SK-N-SH (cell line): ENCODE measurements at regions not wholly inside any gene's neighbourhood (a gene's known extent, or its start where the extent isn't known, plus 50 kb on each side); places are given as distances from the start of the nearest gene placed in this dataset.

ENCODE experiments used
- CTCF ChIA-PET: fragments of 300-600, 350-600 bp; formaldehyde crosslinking; extraction: SDS; loops from one replicate; lab custom pipeline; 2021; lab: Yijun Ruan, JAX
- POLR2A ChIA-PET: fragments of 350-600 bp; sonication (Branson Sonifier 250); formaldehyde crosslinking; extraction: SDS; loops from one replicate; lab custom pipeline; 2020; ENCODE audit warnings: antibody characterized with exemption, inconsistent platforms; lab: Yijun Ruan, JAX
- DNase-seq: peaks from one replicate; pipeline ENCODE4 v3.0.0; 2012
- H2AFZ ChIP-seq: fragments of 200-600 bp; sonication (generic); 2 replicates; pipeline ENCODE4 v1.8.1; 2016; ENCODE audit warnings: antibody characterized with exemption, mild to moderate bottlenecking, low read depth
- H3F3A ChIP-seq: fragments of 200-600 bp; sonication (generic); replicated peaks from 2 replicates; pipeline ENCODE3; 2016; ENCODE audit warnings: antibody characterized with exemption, mild to moderate bottlenecking; ENCODE audit not compliant: insufficient read depth
- H3K27ac ChIP-seq, 2 experiments: fragments of 200-500 bp in 1 of 2; fragments of 200-600 bp in 1 of 2; sonication (Bioruptor generic) in 1 of 2; sonication (generic), shearing (Covaris generic) in 1 of 2; 2 replicates each; pipeline versions ENCODE4 v1.5.1 to v1.6.1; 2014 to 2016; ENCODE audit warnings: low read depth in 2 of 2, inconsistent platforms in 1 of 2, low read length in 1 of 2, mild to moderate bottlenecking in 1 of 2, mixed read lengths in 1 of 2
- H3K27me3 ChIP-seq: fragments of 200-600 bp; sonication (generic), shearing (Covaris generic); 2 replicates; pipeline ENCODE4 v1.6.1; 2016; ENCODE audit warnings: mixed run types; ENCODE audit not compliant: insufficient read depth
- H3K36me3 ChIP-seq, 2 experiments: fragments of 200-500 bp in 1 of 2; fragments of 200-600 bp in 1 of 2; sonication (Bioruptor generic) in 1 of 2; sonication (generic) in 1 of 2; replicated peaks in 1 of 2; 2 replicates each; pipeline versions ENCODE3 to v1.5.1; 2014 to 2016; ENCODE audit warnings: low read length in 1 of 2, mild to moderate bottlenecking in 1 of 2; ENCODE audit not compliant: insufficient read depth in 2 of 2, control insufficient read depth in 1 of 2
- H3K4me1 ChIP-seq, 2 experiments: fragments of 200-500 bp in 1 of 2; fragments of 200-600 bp in 1 of 2; sonication (Bioruptor generic) in 1 of 2; sonication (generic), shearing (Covaris generic) in 1 of 2; 2 replicates each; pipeline versions ENCODE4 v1.5.1 to v1.6.1; 2014 to 2016; ENCODE audit warnings: low read depth in 1 of 2, low read length in 1 of 2, mixed run types in 1 of 2; ENCODE audit not compliant: insufficient read depth in 2 of 2, control insufficient read depth in 1 of 2
- H3K4me2 ChIP-seq: fragments of 200-600 bp; sonication (generic), shearing (Covaris generic); 2 replicates; pipeline ENCODE4 v1.6.1; 2017; ENCODE audit warnings: mixed run types
- H3K4me3 ChIP-seq, 2 experiments: fragments of 200-500 bp in 1 of 2; fragments of 200-600 bp in 1 of 2; sonication (Bioruptor generic) in 1 of 2; sonication (generic), shearing (Covaris generic) in 1 of 2; 2 replicates each; pipeline versions ENCODE4 v1.5.1 to v1.8.1; 2014 to 2016; ENCODE audit warnings: low read depth in 2 of 2, inconsistent platforms in 1 of 2, low read length in 1 of 2, mild to moderate bottlenecking in 1 of 2, mixed read lengths in 1 of 2, moderate library complexity in 1 of 2
- H3K79me2 ChIP-seq: fragments of 200-600 bp; sonication (generic); 2 replicates; pipeline ENCODE4 v1.8.1; 2017; ENCODE audit warnings: mild to moderate bottlenecking; ENCODE audit not compliant: insufficient read depth
- H3K9ac ChIP-seq: fragments of 200-600 bp; sonication (generic); 2 replicates; pipeline ENCODE4 v1.6.1; 2017; ENCODE audit warnings: mixed run types
- H3K9me2 ChIP-seq: fragments of 200-600 bp; sonication (generic); 2 replicates; pipeline ENCODE4 v1.6.1; 2017; ENCODE audit warnings: mixed run types
- H3K9me3 ChIP-seq: fragments of 200-600 bp; sonication (generic); 2 replicates; pipeline ENCODE4 v1.6.1; 2017; ENCODE audit warnings: mixed run types, mild to moderate bottlenecking, moderate library complexity
- H4K20me1 ChIP-seq: fragments of 200-600 bp; sonication (generic); 2 replicates; pipeline ENCODE4 v1.6.1; 2017; ENCODE audit warnings: mild to moderate bottlenecking, mixed run types; ENCODE audit not compliant: insufficient read depth
- EP300 ChIP-seq, 2 experiments: IDR thresholded peaks; 2 replicates each; pipeline versions ENCODE4 v1.4.0 to v1.6.1; 2012; ENCODE audit warnings: borderline replicate concordance in 1 of 2, low read depth in 1 of 2, low read length in 1 of 2
- EZH2phosphoT487 ChIP-seq: fragments of 200-600 bp; sonication (generic); IDR thresholded peaks from 2 replicates; pipeline ENCODE4 v1.6.1; 2017; ENCODE audit warnings: low read depth, mixed run types, mild to moderate bottlenecking, antibody characterized with exemption, moderate library complexity, borderline replicate concordance
- FOSL2 ChIP-seq: IDR thresholded peaks from 2 replicates; pipeline ENCODE4 v1.4.0; 2012; ENCODE audit warnings: low read depth, mild to moderate bottlenecking, moderate library complexity, borderline replicate concordance
- GABPA ChIP-seq: IDR thresholded peaks from 2 replicates; pipeline ENCODE4 v1.4.0; 2012; ENCODE audit warnings: low read depth, mild to moderate bottlenecking
- GATA2 ChIP-seq: sonication (generic); formaldehyde crosslinking; IDR thresholded peaks from 2 replicates; pipeline ENCODE4 v1.5.0; 2020; ENCODE audit warnings: mild to moderate bottlenecking, missing genetic modification reagents
- MAX ChIP-seq: IDR thresholded peaks from 2 replicates; pipeline ENCODE4 v1.4.0; 2012; ENCODE audit warnings: low read depth
- MEF2A ChIP-seq: IDR thresholded peaks from 2 replicates; pipeline ENCODE4 v1.4.0; 2012; ENCODE audit warnings: low read depth, borderline replicate concordance
- MXI1 ChIP-seq: IDR thresholded peaks from 2 replicates; pipeline ENCODE4 v1.6.1; 2012; ENCODE audit warnings: mild to moderate bottlenecking, low read depth, low read length, improper control_type of control experiment
- NFIC ChIP-seq: IDR thresholded peaks from 2 replicates; pipeline ENCODE4 v1.4.0; 2012; ENCODE audit warnings: borderline replicate concordance
- PBX3 ChIP-seq: IDR thresholded peaks from 2 replicates; pipeline ENCODE4; 2012
- RCOR1 ChIP-seq: fragments of 150-350 bp; IDR thresholded peaks from 2 replicates; pipeline ENCODE4 v1.6.1; 2017; ENCODE audit warnings: antibody characterized with exemption, low read length
- REST ChIP-seq: IDR thresholded peaks from 2 replicates; pipeline ENCODE4 v1.6.1; 2012; ENCODE audit warnings: mild to moderate bottlenecking, low read depth, low read length, moderate library complexity
- SIN3A ChIP-seq: IDR thresholded peaks from 2 replicates; pipeline ENCODE4 v1.6.1; 2012; ENCODE audit warnings: low read depth, mild to moderate bottlenecking, low read length, moderate library complexity, borderline replicate concordance
- TAF1 ChIP-seq: IDR thresholded peaks from 2 replicates; pipeline ENCODE4 v1.6.1; 2012; ENCODE audit warnings: low read depth, mild to moderate bottlenecking, low read length, moderate library complexity, borderline replicate concordance
- TCF12 ChIP-seq: IDR thresholded peaks from 2 replicates; pipeline ENCODE4 v1.4.0; 2012
- TEAD4 ChIP-seq: IDR thresholded peaks from 2 replicates; pipeline ENCODE4 v1.4.0; 2012; ENCODE audit warnings: mild to moderate bottlenecking, borderline replicate concordance; ENCODE audit not compliant: insufficient read depth
- USF2 ChIP-seq: fragments of 150-350 bp; IDR thresholded peaks from 2 replicates; pipeline ENCODE4 v1.6.1; 2017; ENCODE audit warnings: antibody characterized with exemption, low read length, low read depth, borderline replicate concordance
- WGBS: methylation state at CpG from one replicate; pipeline ENCODE4 v1.1.6; 2017; ENCODE audit warnings: low lambda C conversion rate; 5-methylcytosine and 5-hydroxymethylcytosine counted together

GRCh38 chr5:98581112-98581997, 192.1 kb upstream of the RGMB start:
- TF ChIP-seq TEAD4 (no peak), MEF2A (no peak), NFIC (no peak), USF2 (no peak), EP300 (IDR thresholded peaks at IDR 0.05; ENCODE audit: borderline replicate concordance in 1 of 2, low read depth in 1 of 2, low read length in 1 of 2) (0 out of 4 replicates have a peak, but pooled peaks of 1 of the 2 experiments have one; percentile 21), PBX3 (peak; percentile 31; the same call in 1 of the 2 replicates), TCF12 (0 out of 2 replicates have a peak, but pooled peaks have one; percentile 16), REST (no peak), MAX (no peak)
- no peak for DNase-seq
- Histone ChIP-seq H3K4me2 (no peak overlapping the region), H4K20me1 (no peaks in the 10 kb centered on the region), H3F3A (no peaks in the 10 kb centered on the region), H3K27me3 (no peaks in the 10 kb centered on the region), H3K9me2 (no peaks in the 10 kb centered on the region), H3K79me2 (no peaks in the 10 kb centered on the region), H3K36me3 (no peaks in the 10 kb centered on the region), H3K4me1 (peaks cover 0 to 16% of the 10 kb centered on the region in 2 experiments; a peak in 2 of 4 replicates), H2AFZ (no peak overlapping the region), H3K4me3 (no peak overlapping the region), H3K9ac (0 out of 2 replicates have a peak overlapping the region, but pooled peaks have one; percentile 1), H3K27ac (peak overlapping the region in 1 of 2 experiments; percentile 54; a peak in 2 of 4 replicates), H3K9me3 (no peaks in the 10 kb centered on the region)
- CTCF ChIA-PET, result no interaction called here
- POLR2A ChIA-PET, result no interaction called here
- WGBS, result 72% methylated on average over 1 of the region's 1 CpG

- CTCF ChIA-PET, result no interaction called here
- Histone ChIP-seq H3K4me2 (no peak overlapping the region), H3K27me3 (no peaks in the 10 kb centered on the region), H3K9me2 (no peaks in the 10 kb centered on the region), H3K36me3 (no peaks in the 10 kb centered on the region), H3K79me2 (no peaks in the 10 kb centered on the region), H3K9me3 (no peaks in the 10 kb centered on the region), H2AFZ (no peak overlapping the region), H3F3A (no peaks in the 10 kb centered on the region), H3K27ac (no peak overlapping the region), H4K20me1 (no peaks in the 10 kb centered on the region), H3K4me1 (peaks cover 0 to 16% of the 10 kb centered on the region in 2 experiments; a peak in 2 of 4 replicates), H3K4me3 (no peak overlapping the region), H3K9ac (no peak overlapping the region)
- DNase-seq, result no peak
- POLR2A ChIA-PET, result no interaction called here
- WGBS, result 46% methylated on average over 2 of the region's 2 CpGs
- TF ChIP-seq SIN3A (no peak), FOSL2 (no peak), EP300 (IDR thresholded peaks at IDR 0.05; ENCODE audit: borderline replicate concordance in 1 of 2, low read depth in 1 of 2, low read length in 1 of 2) (no peak), TAF1 (no peak), NFIC (no peak), MXI1 (no peak), GABPA (no peak), EZH2phosphoT487 (no peak), PBX3 (no peak), GATA2 (CRISPR knock-in tag) (no peak), RCOR1 (no peak), USF2 (no peak)
Observed at GRCh38 chr5:98583586-98583985, 189.9 kb upstream of the RGMB start.
